Right atrium auricular region (tissue), 2 donors: ENCODE measurements at regions not wholly inside any gene's neighbourhood (a gene's known extent, or its start where the extent isn't known, plus 50 kb on each side); places are given as distances from the start of the nearest gene placed in this dataset.

Experiments
- DNase-seq: peaks from one replicate; pipeline ENCODE4 v3.0.0-alpha.2; 2019; ENCODE audit warnings: low spot score
- H3K27ac ChIP-seq, 2 donors: fragments of 200-600 bp; sonication (generic); 1 replicate in 1 of 2; 2 replicates in 1 of 2; pipeline ENCODE4 v1.5.1; 2016 to 2019
- H3K27me3 ChIP-seq, 2 donors: fragments of 200-600 bp; sonication (generic); one replicate each; pipeline versions ENCODE4 v1.5.1 to v1.6.0; 2017 to 2019
- H3K36me3 ChIP-seq: fragments of 200-600 bp; sonication (generic); one replicate; pipeline ENCODE4 v1.5.1; 2016
- H3K4me1 ChIP-seq, 2 donors: fragments of 200-600 bp; sonication (generic); one replicate each; pipeline versions ENCODE4 v1.5.1 to v1.6.0; 2017 to 2019
- H3K4me3 ChIP-seq, 2 donors: fragments of 200-600 bp; sonication (generic); 1 replicate in 1 of 2; 2 replicates in 1 of 2; pipeline ENCODE4 v1.5.1; 2017 to 2019; ENCODE audit warnings: mild to moderate bottlenecking in 1 of 2, moderate library complexity in 1 of 2
- H3K9me3 ChIP-seq, 2 donors: fragments of 200-600 bp; sonication (generic); one replicate each; pipeline ENCODE4 v1.5.1; 2019
- TF ChIP-seq, protein P1 (sequence below), 2 donors: fragments of 200-600 bp; sonication (generic); IDR thresholded peaks; one replicate each; pipeline ENCODE4 v1.5.1; 2019; ENCODE audit warnings: antibody characterized with exemption in 2 of 2

DNA sequence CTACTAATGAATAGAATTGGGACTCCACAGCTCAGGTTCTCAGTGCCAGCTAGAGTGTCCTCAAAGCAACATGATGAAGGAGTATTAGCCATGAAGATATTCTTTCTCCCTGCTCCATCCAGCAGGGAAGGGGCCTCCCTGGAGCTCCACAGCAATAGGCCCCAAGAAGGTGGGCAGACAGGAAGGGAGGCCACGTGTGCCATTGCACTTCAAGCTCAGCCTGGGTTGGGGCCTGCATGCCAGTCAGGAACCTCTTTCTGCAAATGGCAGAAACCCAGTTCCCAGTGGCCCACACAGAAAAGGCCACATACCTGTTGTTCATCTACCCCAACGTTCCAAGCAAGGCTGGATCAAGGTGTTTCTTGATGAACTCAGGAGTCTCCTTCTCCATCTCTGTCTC is 357.5 kb upstream of the SFSWAP start:
- Histone ChIP-seq H3K36me3 (no peaks in the 10 kb centered on the region), H3K9me3 (no peaks in the 10 kb centered on the region), H3K4me3 (no peak overlapping the region), H3K4me1 (no peaks in the 10 kb centered on the region), H3K27me3 (no peaks in the 10 kb centered on the region), H3K27ac (no peak overlapping the region)
- TF ChIP-seq, protein P1, sequence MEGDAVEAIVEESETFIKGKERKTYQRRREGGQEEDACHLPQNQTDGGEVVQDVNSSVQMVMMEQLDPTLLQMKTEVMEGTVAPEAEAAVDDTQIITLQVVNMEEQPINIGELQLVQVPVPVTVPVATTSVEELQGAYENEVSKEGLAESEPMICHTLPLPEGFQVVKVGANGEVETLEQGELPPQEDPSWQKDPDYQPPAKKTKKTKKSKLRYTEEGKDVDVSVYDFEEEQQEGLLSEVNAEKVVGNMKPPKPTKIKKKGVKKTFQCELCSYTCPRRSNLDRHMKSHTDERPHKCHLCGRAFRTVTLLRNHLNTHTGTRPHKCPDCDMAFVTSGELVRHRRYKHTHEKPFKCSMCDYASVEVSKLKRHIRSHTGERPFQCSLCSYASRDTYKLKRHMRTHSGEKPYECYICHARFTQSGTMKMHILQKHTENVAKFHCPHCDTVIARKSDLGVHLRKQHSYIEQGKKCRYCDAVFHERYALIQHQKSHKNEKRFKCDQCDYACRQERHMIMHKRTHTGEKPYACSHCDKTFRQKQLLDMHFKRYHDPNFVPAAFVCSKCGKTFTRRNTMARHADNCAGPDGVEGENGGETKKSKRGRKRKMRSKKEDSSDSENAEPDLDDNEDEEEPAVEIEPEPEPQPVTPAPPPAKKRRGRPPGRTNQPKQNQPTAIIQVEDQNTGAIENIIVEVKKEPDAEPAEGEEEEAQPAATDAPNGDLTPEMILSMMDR (IDR thresholded peaks at IDR 0.05), result no peak
- no peak for DNase-seq

DNA sequence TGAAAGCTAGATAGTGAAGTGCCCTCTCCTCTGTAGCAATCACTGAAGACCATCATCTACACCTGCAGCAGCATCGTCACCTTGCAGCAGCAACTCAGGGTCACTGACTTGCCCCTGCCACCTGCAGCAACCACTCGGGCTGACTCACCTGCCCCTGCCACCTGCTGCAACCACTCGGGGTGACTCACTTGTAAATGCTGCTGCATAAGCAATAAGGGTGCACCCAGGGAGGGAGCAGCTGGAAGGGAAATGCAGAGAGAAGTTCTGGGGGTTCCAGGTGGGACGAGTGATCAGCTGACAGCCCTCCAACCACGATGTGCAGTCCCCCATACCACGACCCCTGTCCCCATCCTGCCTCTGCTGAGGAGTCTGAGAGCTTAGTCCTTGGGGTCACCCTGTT is 357.1 kb upstream of the SFSWAP start:
- no peaks in the 10 kb centered on the region for H3K4me1 ChIP-seq
- no peak overlapping the region for H3K27ac ChIP-seq
- H3K4me3 ChIP-seq, result no peak overlapping the region
- no peak for DNase-seq
- H3K36me3 ChIP-seq, result no peaks in the 10 kb centered on the region
- H3K9me3 ChIP-seq, result no peaks in the 10 kb centered on the region
- H3K27me3 ChIP-seq, result no peaks in the 10 kb centered on the region
- TF ChIP-seq, protein P1 (IDR thresholded peaks at IDR 0.05), result no peak

DNA sequence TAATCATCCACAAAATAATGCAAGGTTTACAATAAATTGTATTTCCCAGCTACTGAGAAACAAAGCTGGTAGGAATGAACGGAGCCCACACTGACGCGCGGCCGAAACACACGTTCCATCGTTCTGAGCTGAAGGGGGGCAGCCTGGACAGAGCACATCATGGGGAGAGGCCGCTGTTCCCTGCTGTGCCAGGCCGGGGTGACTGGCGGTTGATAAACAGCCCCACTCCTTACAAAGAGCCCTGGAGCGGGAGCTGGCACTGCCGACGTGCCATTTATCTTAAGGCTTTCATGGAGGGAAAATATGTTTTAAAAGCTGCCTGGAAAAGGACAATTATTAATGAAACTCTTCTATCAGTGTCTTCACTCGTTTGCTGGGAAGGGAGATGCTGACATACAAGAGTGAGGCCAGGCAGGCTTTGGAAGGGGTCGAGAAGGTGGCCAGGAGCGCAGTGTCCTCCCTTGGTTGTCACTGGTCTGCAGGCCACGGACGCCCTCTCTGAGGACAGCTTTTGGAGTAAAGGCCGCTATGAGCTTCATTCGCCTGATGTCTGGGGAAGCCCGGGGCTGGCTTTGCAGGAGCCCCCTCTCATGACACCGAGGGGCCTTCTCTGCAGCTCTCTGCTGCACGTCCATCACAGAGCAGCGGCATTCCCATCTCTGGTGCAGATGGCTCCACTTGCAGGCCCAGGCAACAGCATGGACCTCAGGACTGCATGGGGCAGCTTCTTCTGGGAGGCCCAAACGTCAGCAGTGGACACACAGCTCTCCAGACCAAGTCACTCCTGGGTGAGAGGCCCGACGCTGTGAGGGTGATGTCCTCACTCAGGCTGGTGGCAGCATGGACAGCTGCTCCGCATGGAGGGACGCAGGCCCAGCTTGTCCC is 355.3 kb upstream of the SFSWAP start:
- Histone ChIP-seq H3K27me3 (no peaks in the 10 kb centered on the region), H3K4me3 (no peak overlapping the region), H3K4me1 (no peaks in the 10 kb centered on the region), H3K27ac (no peak overlapping the region), H3K36me3 (no peaks in the 10 kb centered on the region), H3K9me3 (no peaks in the 10 kb centered on the region)
- DNase-seq, result no peak
- TF ChIP-seq, protein P1 (IDR thresholded peaks at IDR 0.05), result no peak

DNA sequence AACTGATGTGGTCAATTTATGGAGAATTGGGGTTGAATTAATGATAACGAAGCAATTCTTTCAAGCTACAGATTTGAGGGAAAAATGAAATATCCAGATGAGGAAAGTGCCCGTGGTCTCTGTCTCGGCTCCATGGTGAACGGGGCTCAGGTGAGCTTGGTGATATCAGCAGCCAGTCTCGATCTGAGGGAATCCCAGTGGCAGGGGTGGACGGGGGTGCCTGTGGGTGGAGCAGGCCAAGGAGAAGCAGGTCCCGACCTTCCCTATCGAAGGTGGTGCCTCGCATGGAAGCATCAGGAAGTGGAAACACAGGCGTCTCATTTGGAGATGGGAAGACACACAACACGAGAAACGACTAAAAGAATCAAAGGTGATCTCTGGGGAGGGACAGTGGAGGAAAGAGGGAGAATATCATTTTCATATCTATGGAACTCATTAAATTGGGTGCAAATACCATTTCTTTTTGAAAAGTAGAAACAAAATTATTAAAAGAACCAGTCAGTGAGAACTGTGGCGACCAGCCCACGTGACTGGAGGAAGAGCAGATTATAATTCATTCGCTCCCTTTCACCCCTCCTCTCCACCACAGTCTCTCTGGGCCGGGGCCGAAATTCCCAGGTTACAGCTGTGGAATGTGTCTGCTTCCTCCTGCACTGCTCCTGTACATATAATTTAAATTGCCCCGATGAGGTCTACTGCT is 354.3 kb upstream of the SFSWAP start:
- Histone ChIP-seq H3K4me3 (no peak overlapping the region), H3K27ac (no peak overlapping the region), H3K36me3 (no peaks in the 10 kb centered on the region), H3K9me3 (no peaks in the 10 kb centered on the region), H3K4me1 (no peaks in the 10 kb centered on the region), H3K27me3 (no peaks in the 10 kb centered on the region)
- TF ChIP-seq, protein P1 (IDR thresholded peaks at IDR 0.05), result no peak
- no peak for DNase-seq

DNA sequence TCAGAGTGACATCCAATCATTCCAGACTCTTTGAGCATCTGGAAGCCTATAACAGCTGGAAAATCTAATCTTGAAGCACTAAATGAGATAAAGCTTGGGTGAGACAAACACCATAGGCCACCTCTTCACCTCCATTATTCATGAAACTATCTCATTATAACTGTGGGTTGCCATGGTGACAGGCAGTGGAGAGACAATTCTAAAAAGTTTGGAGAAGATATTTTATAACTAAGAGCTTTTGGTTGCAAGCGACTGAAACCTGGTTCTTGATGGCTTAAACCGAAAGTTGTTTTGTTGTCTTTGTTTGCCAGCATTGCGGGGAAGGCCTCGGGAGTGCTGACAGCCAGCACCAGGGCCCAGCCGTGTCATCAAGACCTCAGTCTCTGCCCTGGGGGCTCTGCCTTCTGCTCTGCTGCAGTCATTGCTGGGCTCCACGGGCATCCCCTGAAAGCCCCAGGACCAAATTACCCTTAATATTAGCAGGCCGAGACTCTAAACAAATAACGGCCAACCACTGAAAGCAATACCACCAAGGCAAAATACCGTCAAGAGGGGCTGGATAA is 353.6 kb upstream of the SFSWAP start:
- Histone ChIP-seq H3K4me3 (no peak overlapping the region), H3K27ac (no peak overlapping the region), H3K4me1 (no peaks in the 10 kb centered on the region), H3K9me3 (no peaks in the 10 kb centered on the region), H3K36me3 (no peaks in the 10 kb centered on the region), H3K27me3 (no peaks in the 10 kb centered on the region)
- no peak for DNase-seq
- TF ChIP-seq, protein P1 (IDR thresholded peaks at IDR 0.05), result no peak
